ENCODE measurements at regions not wholly inside any gene's neighbourhood (a gene's known extent, or its start where the extent isn't known, plus 50 kb on each side); places are given as distances from the start of the nearest gene placed in this dataset.

GRCh38 chr3:18295171-18295920 is 129.8 kb downstream of the SATB1 start:
- no peak for DNase-seq

DNA sequence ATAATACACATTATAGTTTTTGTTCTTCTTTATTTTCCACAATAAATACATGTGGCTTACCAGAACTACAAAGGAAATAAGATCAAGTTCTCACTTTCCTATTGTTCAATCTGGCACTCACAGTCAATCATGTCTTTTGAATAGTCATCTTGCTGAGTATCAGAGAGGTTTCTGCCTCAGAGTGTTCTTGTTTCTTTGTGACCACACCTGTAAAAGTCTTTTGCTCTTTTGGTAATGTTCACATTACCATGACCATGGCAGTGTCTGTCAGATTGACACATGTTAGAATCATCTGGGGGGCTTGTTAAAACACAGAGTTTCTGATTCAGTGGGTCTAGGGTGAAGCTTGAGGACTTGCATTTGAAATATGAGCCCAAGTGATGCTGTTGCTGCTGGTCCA is 135.0 kb downstream of the SATB1 start:
- DNase-seq, result no peak

GRCh38 chr3:18288243-18288642 is 136.9 kb downstream of the SATB1 start:
- DNase-seq, result no peak

GRCh38 chr3:18284716-18285115 is 140.4 kb downstream of the SATB1 start:
- no peak for DNase-seq

- DNase-seq, result no peak
Measured at GRCh38 chr3:18283680-18284079, 141.5 kb downstream of the SATB1 start.

DNA sequence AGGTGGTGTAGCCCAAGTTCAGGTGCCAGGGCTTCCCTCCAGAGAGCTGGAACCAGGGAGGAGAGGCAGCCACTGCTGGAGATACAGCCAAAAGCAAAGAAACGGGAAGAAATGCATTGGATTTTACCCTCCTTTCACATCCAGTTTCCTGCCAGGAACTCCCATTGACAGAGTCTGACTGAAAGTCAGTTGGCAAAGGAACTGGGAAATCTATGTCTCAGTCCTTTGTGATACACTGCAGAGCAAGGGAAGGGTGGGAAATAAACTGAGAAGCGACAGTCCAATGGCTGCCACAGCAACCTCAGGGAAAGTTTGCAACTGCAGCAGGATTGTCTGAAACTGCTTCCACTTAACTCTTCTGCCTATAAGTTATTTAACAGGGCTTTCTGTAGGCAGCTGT is 142.6 kb downstream of the SATB1 start:
- DNase-seq, result no peak

- no peak for DNase-seq
Measured at GRCh38 chr3:18279226-18279737, 145.9 kb downstream of the SATB1 start.

DNA sequence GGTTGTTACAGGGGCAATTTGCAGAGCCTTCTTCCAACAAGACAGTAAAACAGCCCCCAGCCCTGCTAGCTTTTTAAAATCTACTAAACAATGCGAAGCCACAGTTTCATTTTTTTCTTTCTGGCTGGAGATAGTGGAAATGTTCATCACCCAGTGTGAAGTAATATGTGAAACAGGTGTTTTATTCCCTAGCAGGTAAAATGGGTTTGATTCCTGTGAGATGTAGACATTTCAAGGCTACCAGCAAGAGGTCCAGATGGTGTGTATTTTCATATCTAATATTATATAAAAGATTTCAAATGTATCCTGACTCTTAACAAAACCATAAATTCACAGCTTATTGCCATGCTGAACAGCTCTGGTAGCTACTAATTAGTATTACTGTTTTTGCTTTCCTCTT is 160.3 kb downstream of the SATB1 start:
- no peak for DNase-seq

- DNase-seq, result no peak
Measured at GRCh38 chr3:18264361-18264760, 160.8 kb downstream of the SATB1 start.

GRCh38 chr3:18258492-18258891 is 166.6 kb downstream of the SATB1 start:
- DNase-seq, result no peak

DNA sequence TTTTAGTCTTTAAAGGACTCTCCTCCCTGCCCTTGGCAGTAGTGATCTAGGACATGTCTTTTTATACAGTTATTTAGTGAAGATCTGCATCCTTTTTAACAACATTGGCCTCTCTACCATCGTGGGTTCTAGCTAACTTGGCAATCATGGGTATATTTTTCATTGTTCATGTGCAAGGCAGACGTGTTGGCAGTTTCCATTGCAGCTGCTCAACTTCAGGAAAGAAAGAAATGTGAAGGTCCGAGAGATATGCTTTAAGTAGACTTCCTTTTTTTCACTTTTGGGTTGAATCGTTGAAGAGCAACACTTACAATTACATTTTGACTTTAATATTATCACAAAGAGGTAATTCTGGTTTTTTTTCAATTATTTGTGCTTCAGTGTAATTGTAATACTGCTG is 172.6 kb downstream of the SATB1 start:
- peak; percentile 60 for DNase-seq

- no peak for DNase-seq
Measured at GRCh38 chr3:18250991-18251390, 174.1 kb downstream of the SATB1 start.

DNA sequence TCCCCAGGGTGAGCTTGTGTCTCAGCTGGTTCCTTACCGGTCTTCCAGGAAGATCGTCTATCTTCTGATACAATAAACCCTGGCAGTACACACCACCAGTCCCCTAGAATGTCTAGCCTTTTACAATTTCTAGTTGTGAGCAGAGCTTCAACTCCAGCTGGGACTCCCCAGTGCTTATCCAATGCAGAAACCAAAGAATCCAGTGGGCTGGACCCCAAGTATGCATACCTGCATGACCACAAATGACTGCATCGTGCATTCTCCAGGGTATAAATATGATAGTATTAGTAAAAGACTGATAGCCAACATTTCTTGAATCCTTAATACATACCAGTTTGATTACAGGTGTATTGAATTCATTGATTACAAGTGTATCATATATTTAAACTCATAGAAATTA is 176.0 kb downstream of the SATB1 start:
- DNase-seq, result no peak

- DNase-seq, result no peak
Measured at GRCh38 chr3:18247776-18248310, 177.3 kb downstream of the SATB1 start.

- DNase-seq, result no peak
Measured at GRCh38 chr3:18247139-18247695, 177.9 kb downstream of the SATB1 start.

DNA sequence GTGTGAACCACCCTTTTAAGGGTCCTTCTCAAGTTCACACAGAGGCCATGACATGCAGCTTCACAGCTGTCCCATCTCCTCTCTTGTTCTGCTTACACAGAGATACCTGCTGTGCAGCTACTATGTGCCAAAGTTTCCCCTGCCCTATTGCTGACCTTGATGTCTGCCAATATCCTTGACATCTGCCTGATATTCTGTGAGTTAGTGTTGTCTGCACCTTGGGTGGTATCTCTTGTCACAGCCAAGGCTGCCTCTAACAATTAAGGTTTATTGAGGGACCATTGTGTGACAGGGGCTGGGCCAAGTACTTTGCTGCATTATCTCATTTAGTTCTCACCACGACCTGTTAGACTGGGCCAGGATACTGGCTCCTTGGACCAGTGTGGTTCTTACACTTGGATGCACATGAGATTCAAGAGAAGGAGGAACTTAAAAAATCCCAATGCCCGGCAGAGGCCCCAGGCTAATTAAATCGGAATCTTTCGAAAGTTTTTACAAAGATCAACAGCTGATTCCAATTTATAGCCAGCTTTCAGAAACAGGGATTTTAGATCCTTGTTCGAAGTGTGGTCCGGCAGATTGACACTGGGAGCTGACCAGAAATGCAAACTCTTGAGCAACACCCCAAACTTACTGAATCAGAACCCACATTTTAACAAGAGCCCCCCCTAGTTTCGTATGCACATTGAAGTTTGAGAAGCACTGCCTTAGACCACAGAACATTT is 178.6 kb downstream of the SATB1 start:
- DNase-seq, result no peak

GRCh38 chr3:18245721-18246120 is 179.4 kb downstream of the SATB1 start:
- peak; percentile 60 for DNase-seq

- DNase-seq, result no peak
Measured at GRCh38 chr3:18241837-18242236, 183.3 kb downstream of the SATB1 start.

DNA sequence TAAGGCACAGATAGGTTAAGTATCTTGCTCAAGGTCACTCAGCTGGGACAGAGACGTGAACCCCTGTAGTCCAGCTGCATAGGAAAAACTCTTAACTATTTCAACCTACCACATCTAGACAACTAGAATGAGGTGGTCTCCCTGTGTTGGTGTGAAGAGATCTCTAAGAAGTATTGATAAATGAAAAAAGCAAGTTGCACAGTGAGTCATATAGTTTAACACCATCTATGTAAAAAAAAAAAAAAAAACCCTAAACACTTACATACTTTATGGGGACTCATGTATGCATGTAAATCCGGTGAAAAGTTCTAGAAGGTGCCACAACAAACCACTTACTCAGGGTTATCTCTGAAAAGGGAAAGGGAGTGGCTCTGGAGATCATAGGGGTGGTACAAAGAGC is 185.5 kb downstream of the SATB1 start:
- DNase-seq, result no peak

DNA sequence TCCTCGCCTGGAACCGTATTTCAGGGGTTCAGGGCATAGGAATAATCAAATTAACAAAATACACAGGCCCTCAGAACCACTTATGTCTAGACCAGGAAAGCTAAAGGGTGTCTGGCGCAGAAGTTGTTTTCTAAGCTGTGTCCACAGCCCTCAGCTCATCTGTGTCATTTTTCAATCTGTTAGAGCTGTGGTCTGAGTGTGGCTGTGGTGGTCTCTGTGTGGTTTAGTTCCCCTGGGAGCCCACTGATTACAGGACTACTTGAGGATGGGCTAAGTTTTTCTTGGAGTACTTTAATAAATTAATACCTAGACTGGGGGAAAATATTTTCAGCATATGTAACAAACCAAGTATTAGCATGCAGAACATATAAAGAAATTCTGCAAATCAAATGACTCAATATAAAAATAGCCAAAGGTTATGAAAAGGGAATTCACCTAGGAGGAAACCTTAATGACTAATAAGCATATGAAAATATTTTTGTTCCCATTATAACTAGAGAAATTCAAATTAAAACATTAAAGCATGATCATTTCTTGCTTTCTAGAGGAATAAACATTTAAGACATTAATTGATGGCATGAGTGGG is 186.3 kb downstream of the SATB1 start:
- no peak for DNase-seq

DNA sequence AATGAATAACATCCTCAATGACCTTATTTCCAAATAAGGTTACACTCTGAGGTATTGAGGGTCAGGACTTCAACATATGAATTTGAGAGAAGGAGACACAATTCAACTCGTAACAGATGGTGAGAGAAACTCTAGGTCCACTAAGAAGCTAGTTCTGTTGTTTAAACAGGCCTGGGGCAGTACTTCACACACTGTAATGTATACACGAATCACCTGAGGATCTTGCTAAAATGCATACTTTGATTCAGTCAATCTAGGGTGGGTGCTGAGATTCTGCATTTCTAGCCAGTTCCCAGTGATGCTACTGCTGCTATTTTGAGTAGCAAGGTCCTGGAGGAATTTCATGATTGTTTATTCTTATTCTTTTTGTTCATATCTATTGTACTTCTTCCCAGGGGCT is 186.8 kb downstream of the SATB1 start:
- no peak for DNase-seq

- no peak for DNase-seq
Measured at GRCh38 chr3:18237251-18238005, 187.7 kb downstream of the SATB1 start.

- no peak for DNase-seq
Measured at GRCh38 chr3:18236726-18237125, 188.4 kb downstream of the SATB1 start.

Measured in MV-4-11 (cell line).